Transverse colon (tissue), 4 donors: ENCODE measurements at regions not wholly inside any gene's neighbourhood (a gene's known extent, or its start where the extent isn't known, plus 50 kb on each side); places are given as distances from the start of the nearest gene placed in this dataset.
"Not testable (repeated sequence)": the region's sequence is repeated elsewhere in the genome, so short reads cannot be mapped to it uniquely, and the experiment has no call there.

Experiments used
- DNase-seq: peaks from one replicate; pipeline ENCODE4 v3.0.0-alpha.2; 2019
- H3K27ac ChIP-seq, 4 donors: fragments of 200-600 bp; sonication (generic); 2 replicates each; pipeline ENCODE4 v1.5.1; 2016 to 2018; ENCODE audit warnings: inconsistent platforms in 4 of 4
- H3K27me3 ChIP-seq: fragments of 200-600 bp; sonication (generic); 2 replicates; pipeline ENCODE4 v1.5.1; 2017; ENCODE audit warnings: inconsistent platforms
- H3K36me3 ChIP-seq, 4 donors: fragments of 200-600 bp; sonication (generic); 2 replicates each; pipeline ENCODE4 v1.5.1; 2017 to 2019; ENCODE audit warnings: inconsistent platforms in 4 of 4
- H3K4me1 ChIP-seq, 4 donors: fragments of 200-600 bp; sonication (generic); 2 replicates each; pipeline ENCODE4 v1.5.1; 2017 to 2020; ENCODE audit warnings: inconsistent platforms in 4 of 4
- H3K4me3 ChIP-seq, 4 donors: fragments of 200-600 bp; sonication (generic); 1 replicate in 1 of 4; 2 replicates in 3 of 4; pipeline versions ENCODE4 v1.5.1 to v1.6.1; 2017 to 2019; ENCODE audit warnings: inconsistent platforms in 4 of 4
- H3K9me3 ChIP-seq, 2 donors: fragments of 200-600 bp; sonication (generic); 2 replicates each; pipeline ENCODE4 v1.5.1; 2017 to 2019; ENCODE audit warnings: inconsistent platforms in 2 of 2
- CTCF ChIP-seq, 5 experiments: fragments of 200-600 bp in 3 of 5; fragments of 450-650 bp in 2 of 5; sonication (generic) in 3 of 5; IDR thresholded peaks; 1 replicate in 2 of 5; 2 replicates in 3 of 5; pipeline ENCODE4 v1.5.1; 2016 to 2017; ENCODE audit warnings: antibody characterized with exemption in 5 of 5, inconsistent platforms in 3 of 5, mild to moderate bottlenecking in 2 of 5, moderate library complexity in 1 of 5
- EP300 ChIP-seq: sonication (generic); formaldehyde crosslinking; IDR thresholded peaks from one replicate; pipeline ENCODE4 v1.6.1; 2017; ENCODE audit warnings: antibody characterized with exemption, low read depth
- POLR2A ChIP-seq: fragments of 450-650 bp; IDR thresholded peaks from one replicate; pipeline ENCODE4 v1.6.1; 2016; ENCODE audit warnings: antibody characterized with exemption, mild to moderate bottlenecking, moderate library complexity
- POLR2AphosphoS5 ChIP-seq, 3 donors: sonication (generic); formaldehyde crosslinking; IDR thresholded peaks; one replicate each; pipeline ENCODE4 v1.6.1; 2016; ENCODE audit warnings: antibody characterized with exemption in 3 of 3
- WGBS, 2 donors: methylation state at CpG; one replicate each; pipeline ENCODE4 v1.1.5; 2018; ENCODE audit warnings: low coverage in 1 of 2; 5-methylcytosine and 5-hydroxymethylcytosine counted together
- in situ Hi-C, 4 donors: fragments of 200-750 bp; cut with MboI; loops; one replicate each; pipeline versions ENCODE4 v1.15.0 to v1.15.1; 2017; ENCODE audit warnings: low sequenced_read_pairs in 3 of 4, low pct_ligation_motif_present in 1 of 4, low pct_unique_long_range_greater_than_20kb in 1 of 4
- intact Hi-C: fragments of 100-400 bp; cut with DNase I; formaldehyde crosslinking; loops from one replicate; pipeline ENCODE4 v1.15.1; 2023; ENCODE audit warnings: low total_unique reads

- Histone ChIP-seq H3K27me3 (no peaks in the 10 kb centered on the region), H3K4me3 (no peak overlapping the region), H3K4me1 (no peaks in the 10 kb centered on the region), H3K27ac (no peak overlapping the region), H3K9me3 (no peaks in the 10 kb centered on the region), H3K36me3 (no peaks in the 10 kb centered on the region)
- intact Hi-C loops, result no loop called here
- WGBS, 2 donors, result 50 to 73% methylated on average over 3 to 4 of the region's 4 CpGs
- DNase-seq, result no peak
- no peak for TF ChIP-seq POLR2A
- no peak for TF ChIP-seq POLR2AphosphoS5 (IDR thresholded peaks at IDR 0.05)
- no peak for TF ChIP-seq EP300
- no peak for TF ChIP-seq CTCF (IDR thresholded peaks at IDR 0.05)
- in situ Hi-C loops, result no loop called here
Measured at GRCh38 chr16:13480801-13481200, 439.2 kb upstream of the ERCC4 start.

- in situ Hi-C loops, result no loop called here
- TF ChIP-seq POLR2A, result no peak
- no peak for TF ChIP-seq CTCF (IDR thresholded peaks at IDR 0.05)
- TF ChIP-seq EP300, result no peak
- no peak for TF ChIP-seq POLR2AphosphoS5 (IDR thresholded peaks at IDR 0.05)
- intact Hi-C loops, result no loop called here
- DNase-seq, result no peak
- 69 to 85% methylated on average over 2 to 3 of the region's 3 CpGs for WGBS, 2 donors
- no peak overlapping the region for H3K4me3 ChIP-seq
- H3K36me3 ChIP-seq, result no peaks in the 10 kb centered on the region
- H3K9me3 ChIP-seq, result no peaks in the 10 kb centered on the region
- H3K27ac ChIP-seq, result no peak overlapping the region
- H3K27me3 ChIP-seq, result no peaks in the 10 kb centered on the region
- no peaks in the 10 kb centered on the region for H3K4me1 ChIP-seq
Measured at GRCh38 chr16:13483121-13483520, 436.8 kb upstream of the ERCC4 start.

- H3K9me3 ChIP-seq, H3K4me1 ChIP-seq, H3K36me3 ChIP-seq, H3K27me3 ChIP-seq, H3K27ac ChIP-seq, DNase-seq, H3K4me3 ChIP-seq, intact Hi-C loops, in situ Hi-C loops: not testable (repeated sequence)
- 82 to 100% methylated on average over 3 of the region's 3 CpGs for WGBS, 2 donors
Measured at GRCh38 chr16:13489416-13489815, 430.5 kb upstream of the ERCC4 start.

- Histone ChIP-seq H3K4me1 (no peaks in the 10 kb centered on the region), H3K4me3 (no peak overlapping the region), H3K27ac (no peak overlapping the region), H3K36me3 (no peaks in the 10 kb centered on the region), H3K27me3 (no peaks in the 10 kb centered on the region), H3K9me3 (no peaks in the 10 kb centered on the region)
- DNase-seq, result no peak
- no peak for TF ChIP-seq EP300
- no peak for TF ChIP-seq POLR2AphosphoS5 (IDR thresholded peaks at IDR 0.05)
- TF ChIP-seq CTCF (IDR thresholded peaks at IDR 0.05), result no peak
- no peak for TF ChIP-seq POLR2A
- in situ Hi-C loops, result no loop called here
- WGBS, 2 donors, result 75 to 77% methylated on average over 3 to 4 of the region's 4 CpGs
- intact Hi-C loops, result no loop called here
Measured at GRCh38 chr16:13492046-13492445, 427.9 kb upstream of the ERCC4 start.

GRCh38 chr16:13503960-13504635 is 415.9 kb upstream of the ERCC4 start:
- in situ Hi-C loops, result no loop called here
- intact Hi-C loops, result no loop called here
- DNase-seq, result no peak
- no peaks in the 10 kb centered on the region for H3K27me3 ChIP-seq
- H3K4me1 ChIP-seq, result no peaks in the 10 kb centered on the region
- no peaks in the 10 kb centered on the region for H3K36me3 ChIP-seq
- no peaks in the 10 kb centered on the region for H3K9me3 ChIP-seq
- no peak overlapping the region for H3K27ac ChIP-seq
- WGBS, 2 donors, result 83 to 84% methylated on average over 4 to 5 of the region's 5 CpGs
- no peak for TF ChIP-seq POLR2AphosphoS5 (IDR thresholded peaks at IDR 0.05)
- TF ChIP-seq POLR2A, result no peak
- no peak for TF ChIP-seq CTCF (IDR thresholded peaks at IDR 0.05)
- no peak for TF ChIP-seq EP300
- no peak overlapping the region for H3K4me3 ChIP-seq
